HFFc6 (cell line): ENCODE measurements at regions not wholly inside any gene's neighbourhood (a gene's known extent, or its start where the extent isn't known, plus 50 kb on each side); places are given as distances from the start of the nearest gene placed in this dataset.

ENCODE experiments used
- DNase-seq: peaks from one replicate; pipeline ENCODE4 v3.0.0-alpha.2; 2018
- H3K27ac Mint-ChIP-seq: 2 replicates; pipeline ENCODE4 v1.8.0; 2020; ENCODE audit warnings: mild to moderate bottlenecking, mixed read lengths
- H3K27me3 Mint-ChIP-seq: 2 replicates; pipeline ENCODE4 v1.8.0; 2021; ENCODE audit warnings: mild to moderate bottlenecking, moderate library complexity, mixed read lengths; ENCODE audit not compliant: insufficient read depth
- H3K36me3 Mint-ChIP-seq: 2 replicates; pipeline ENCODE4 v1.8.0; 2021; ENCODE audit warnings: low read depth, mixed read lengths
- H3K4me1 Mint-ChIP-seq: 2 replicates; pipeline ENCODE4 v1.8.0; 2020; ENCODE audit warnings: low read depth, mixed read lengths
- H3K4me3 Mint-ChIP-seq: 2 replicates; pipeline ENCODE4 v1.8.0; 2020; ENCODE audit warnings: mild to moderate bottlenecking, moderate library complexity, mixed read lengths
- H3K9me3 Mint-ChIP-seq: 2 replicates; pipeline ENCODE4 v1.8.0; 2020; ENCODE audit warnings: mild to moderate bottlenecking, mixed read lengths
- CTCF ChIP-seq: fragments of 200-600 bp; sonication (generic); IDR thresholded peaks from 2 replicates; pipeline ENCODE4 v1.5.0; 2021; ENCODE audit warnings: antibody characterized with exemption, mild to moderate bottlenecking

GRCh38 chr2:9093324-9093723 is 89.8 kb upstream of the MBOAT2 start:
- Mint-ChIP-seq H3K27me3 (peaks cover 4% of the 10 kb centered on the region), H3K9me3 (no peaks in the 10 kb centered on the region), H3K4me3 (no peak overlapping the region), H3K36me3 (no peaks in the 10 kb centered on the region), H3K4me1 (peaks cover 54% of the 10 kb centered on the region), H3K27ac (no peak overlapping the region; the same call in 1 of the 2 replicates)
- DNase-seq: no peak
- no peak for TF ChIP-seq CTCF

- Mint-ChIP-seq H3K27me3 (peaks cover 4% of the 10 kb centered on the region), H3K9me3 (no peaks in the 10 kb centered on the region), H3K4me1 (peaks cover 54% of the 10 kb centered on the region), H3K36me3 (no peaks in the 10 kb centered on the region), H3K27ac (peak overlapping the region; percentile 8), H3K4me3 (no peak overlapping the region)
- no peak for DNase-seq
- TF ChIP-seq CTCF: no peak
Measured at GRCh38 chr2:9092383-9093282, 89.1 kb upstream of the MBOAT2 start.

GRCh38 chr2:9091811-9092210 is 88.3 kb upstream of the MBOAT2 start:
- no peak for TF ChIP-seq CTCF

GRCh38 chr2:9089831-9090230 is 86.3 kb upstream of the MBOAT2 start:
- H3K9me3 Mint-ChIP-seq: no peaks in the 10 kb centered on the region
- peak overlapping the region; percentile 58 for H3K27ac Mint-ChIP-seq
- no peaks in the 10 kb centered on the region for H3K36me3 Mint-ChIP-seq
- peaks cover 4% of the 10 kb centered on the region for H3K27me3 Mint-ChIP-seq
- TF ChIP-seq CTCF: no peak
- DNase-seq: peak; percentile 27
- H3K4me3 Mint-ChIP-seq: no peak overlapping the region
- H3K4me1 Mint-ChIP-seq: peaks cover 79% of the 10 kb centered on the region

More at GRCh38 chr2:9091811-9092210, 88.3 kb upstream of the MBOAT2 start:
- no peak overlapping the region for H3K27ac Mint-ChIP-seq
- no peaks in the 10 kb centered on the region for H3K36me3 Mint-ChIP-seq
- H3K9me3 Mint-ChIP-seq: no peaks in the 10 kb centered on the region
- DNase-seq: peak; percentile 25
- no peak overlapping the region for H3K4me3 Mint-ChIP-seq
- peaks cover 59% of the 10 kb centered on the region for H3K4me1 Mint-ChIP-seq
- H3K27me3 Mint-ChIP-seq: peaks cover 4% of the 10 kb centered on the region

- Mint-ChIP-seq H3K36me3 (no peaks in the 10 kb centered on the region), H3K4me1 (peaks cover 63% of the 10 kb centered on the region), H3K9me3 (peaks cover 3% of the 10 kb centered on the region; the same call in 1 of the 2 replicates), H3K27me3 (no peaks in the 10 kb centered on the region), H3K4me3 (peak overlapping the region; percentile 83), H3K27ac (peak overlapping the region; percentile 93)
- no peak for TF ChIP-seq CTCF
- peak; percentile 20 for DNase-seq
Measured at GRCh38 chr2:9087121-9087681, 83.7 kb upstream of the MBOAT2 start.
